GM19452 (cell line): ENCODE measurements at regions not wholly inside any gene's neighbourhood (a gene's known extent, or its start where the extent isn't known, plus 50 kb on each side); places are given as distances from the start of the nearest gene placed in this dataset.

ENCODE experiments used
- ATAC-seq: cut with Tn5 transposase; IDR thresholded peaks from one replicate; pipeline ENCODE4 v1.9.1; 2021; ENCODE audit not compliant: unreplicated experiment

GRCh38 chr3:106582151-106582550 is 713.3 kb upstream of the CBLB start:
- no peak for ATAC-seq

- no peak for ATAC-seq
These were observed 718.7 kb upstream of the CBLB start for GRCh38 chr3:106587551-106587950.

GRCh38 chr3:106588739-106589138 is 719.9 kb upstream of the CBLB start:
- no peak for ATAC-seq

DNA sequence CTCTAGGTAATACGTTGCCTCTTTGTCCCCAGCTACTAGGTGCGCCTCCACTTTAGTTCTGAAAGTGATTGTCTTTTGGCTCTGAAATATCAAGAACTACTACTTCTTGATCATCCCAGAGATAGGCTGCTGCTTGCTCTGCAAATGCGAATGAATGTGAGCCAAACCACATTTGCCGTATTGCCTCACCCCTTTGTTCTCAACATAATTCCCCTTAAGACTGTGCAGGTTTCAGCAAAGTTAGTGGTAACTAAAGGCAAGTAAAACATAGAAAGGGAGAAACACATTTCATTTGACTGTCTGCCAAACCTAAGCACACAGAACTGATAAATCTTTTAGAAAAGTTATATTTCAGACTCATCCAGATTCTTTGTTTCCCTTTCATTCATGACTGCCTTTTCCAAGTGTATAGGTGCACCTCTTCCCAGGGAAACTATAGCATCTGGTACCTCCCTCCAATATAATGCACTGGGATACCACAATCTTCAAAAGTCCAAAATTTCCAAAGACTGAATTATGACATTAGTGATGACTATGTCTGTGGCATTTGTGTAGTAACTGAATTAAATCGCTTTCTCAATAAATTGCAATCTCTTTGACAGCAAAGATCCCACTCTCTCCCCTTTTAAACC is 720.6 kb upstream of the CBLB start:
- ATAC-seq, result no peak

GRCh38 chr3:106590216-106590615 is 721.4 kb upstream of the CBLB start:
- no peak for ATAC-seq

- no peak for ATAC-seq
These were observed 724.6 kb upstream of the CBLB start for GRCh38 chr3:106593381-106593780.

- peak; percentile 85 for ATAC-seq
These were observed 741.0 kb upstream of the CBLB start for GRCh38 chr3:106609666-106610301.

- no peak for ATAC-seq
These were observed 741.6 kb upstream of the CBLB start for GRCh38 chr3:106610362-106610959.

GRCh38 chr3:106611116-106611515 is 742.3 kb upstream of the CBLB start:
- no peak for ATAC-seq

GRCh38 chr3:106611841-106612240 is 743.0 kb upstream of the CBLB start:
- no peak for ATAC-seq

DNA sequence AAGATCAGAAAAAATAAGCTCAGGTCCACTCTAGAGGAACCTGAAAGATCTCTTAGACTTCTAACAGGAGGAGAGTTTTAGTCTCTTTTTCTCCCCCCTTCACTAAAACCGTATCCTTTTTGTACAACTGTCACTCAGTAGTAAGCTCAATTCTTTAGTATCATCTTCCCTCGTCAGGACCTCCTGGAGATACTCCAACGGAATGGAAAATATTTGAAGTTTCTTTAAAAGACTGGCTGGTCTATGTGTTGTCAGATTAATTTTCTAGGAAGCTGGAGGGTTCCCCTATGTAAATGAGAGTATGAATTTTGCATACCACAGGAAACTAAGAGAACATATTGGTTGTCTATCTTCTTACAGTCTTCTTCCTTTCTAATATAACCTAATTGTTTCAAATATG is 747.7 kb upstream of the CBLB start:
- no peak for ATAC-seq

- no peak for ATAC-seq
These were observed 748.5 kb upstream of the CBLB start for GRCh38 chr3:106617276-106617675.

GRCh38 chr3:106620646-106621045 is 751.8 kb upstream of the CBLB start:
- no peak for ATAC-seq

- no peak for ATAC-seq
These were observed 753.1 kb upstream of the CCDC54 start for GRCh38 chr3:106624154-106624553.

DNA sequence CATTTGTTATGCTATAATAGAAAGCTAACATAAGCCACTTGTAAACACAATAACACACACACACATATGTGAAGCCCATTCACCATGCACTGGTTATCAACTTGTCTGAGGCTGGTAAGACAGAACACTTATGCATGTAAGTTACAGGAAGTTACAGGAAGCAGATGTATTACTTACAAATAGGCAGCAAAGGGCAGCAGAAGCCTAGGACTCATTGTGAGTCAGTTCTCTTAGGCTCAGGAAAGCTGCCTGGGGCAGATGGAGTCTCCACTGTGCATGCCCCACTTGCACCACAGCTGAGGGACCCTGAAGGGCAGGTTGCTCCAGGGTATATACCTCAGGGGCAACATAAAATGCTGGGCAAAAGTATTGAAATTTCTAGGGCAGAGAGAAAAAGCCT is 748.8 kb upstream of the CCDC54 start:
- ATAC-seq, result no peak

DNA sequence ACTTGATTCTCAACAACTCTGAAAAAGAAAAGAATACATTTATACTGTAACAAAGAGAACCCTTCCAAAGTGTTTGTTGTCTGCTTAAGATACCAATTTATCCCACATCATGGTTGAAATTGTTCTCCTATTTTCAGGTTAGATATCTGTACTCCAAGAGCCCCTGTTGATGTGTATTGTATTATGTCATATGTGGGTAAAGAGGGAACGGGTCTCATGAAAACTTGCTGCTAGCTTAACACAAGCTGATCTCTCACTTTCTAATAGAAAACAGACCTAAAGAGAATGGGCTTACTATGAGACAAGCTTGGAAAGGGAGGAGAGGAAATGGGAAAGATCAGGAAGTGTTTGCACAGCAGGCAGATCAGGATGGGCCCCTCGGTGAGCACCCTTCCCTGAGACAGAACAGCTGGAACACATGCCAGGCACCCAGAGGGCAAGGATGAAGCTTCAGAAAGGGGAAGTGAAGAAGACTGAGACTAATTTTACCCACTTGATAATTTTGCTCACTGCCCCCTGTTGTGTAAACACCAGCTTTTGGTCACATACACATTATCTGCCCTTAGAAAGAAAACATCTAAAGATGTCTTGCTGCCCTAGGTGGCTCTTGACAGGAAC is 747.9 kb upstream of the CCDC54 start:
- ATAC-seq, result peak; percentile 79

DNA sequence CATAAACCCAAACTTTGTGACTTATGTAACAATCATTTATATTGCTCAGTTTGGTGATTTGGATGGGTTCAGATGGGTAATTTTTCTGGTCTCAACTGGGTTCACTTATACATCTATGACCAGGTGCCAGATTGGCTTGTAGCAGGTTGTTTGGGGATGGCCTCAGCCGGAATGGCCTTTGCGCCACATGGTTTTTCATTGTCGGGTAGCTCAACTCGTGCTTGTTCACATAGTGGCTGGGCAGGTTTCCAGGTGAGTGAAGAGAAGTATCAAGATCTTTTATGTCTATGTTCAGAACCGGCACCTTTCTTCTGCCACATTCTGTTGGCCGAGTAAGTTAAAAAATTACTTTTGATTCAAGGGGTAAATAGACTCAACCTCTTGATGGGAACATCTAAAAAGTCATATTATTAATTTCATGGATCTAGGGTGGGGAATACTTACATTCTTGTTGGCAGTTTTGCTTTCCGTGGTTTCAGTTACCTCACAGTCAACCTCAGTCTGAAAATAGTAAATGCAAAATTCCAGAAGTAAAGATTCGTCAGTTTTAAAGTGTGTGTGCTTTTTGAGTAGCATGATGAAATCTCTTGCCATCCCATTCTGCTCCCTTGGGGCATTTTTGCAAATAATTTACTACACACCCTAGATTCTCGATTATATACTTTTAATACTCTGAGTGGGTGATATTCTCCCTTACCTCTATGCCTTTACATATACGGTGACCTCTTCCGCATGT is 745.7 kb upstream of the CCDC54 start:
- no peak for ATAC-seq

DNA sequence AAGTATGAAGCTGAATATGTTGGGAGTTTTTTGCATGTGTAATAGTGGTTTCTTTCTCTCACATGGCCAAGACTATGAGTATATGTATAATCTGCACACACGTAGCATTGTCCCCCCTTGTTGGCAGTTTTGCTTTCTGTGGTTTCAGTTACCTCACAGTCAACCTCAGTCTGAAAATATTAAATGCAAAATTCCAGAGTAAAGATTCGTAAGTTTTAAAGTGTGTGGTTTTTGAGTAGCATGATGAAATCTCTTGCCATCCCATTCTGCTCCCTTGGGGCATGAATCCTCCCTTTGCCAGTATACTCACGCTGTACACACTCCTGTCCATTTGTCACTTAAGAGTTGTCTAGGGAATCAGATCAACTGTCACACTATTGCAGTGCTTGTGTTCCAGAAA is 742.0 kb upstream of the CCDC54 start:
- ATAC-seq, result no peak

DNA sequence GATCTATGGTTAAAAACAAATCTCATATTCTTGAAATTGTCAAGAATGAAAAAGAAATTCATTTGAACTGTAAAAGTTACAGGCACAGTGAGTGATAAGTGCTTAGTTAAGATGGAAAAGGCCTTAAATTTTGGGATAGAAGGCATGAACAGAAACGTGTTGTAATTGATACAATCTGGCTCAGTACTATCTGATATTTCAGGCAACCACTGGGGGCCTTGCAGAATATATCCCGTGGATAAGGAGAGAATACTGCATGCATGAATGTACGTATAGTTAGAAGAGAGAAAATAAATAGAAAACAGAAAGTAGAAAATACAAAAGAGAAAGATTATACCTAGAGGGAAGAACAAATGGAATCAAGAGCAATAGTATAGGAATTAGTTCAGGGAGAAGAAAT is 741.4 kb upstream of the CCDC54 start:
- ATAC-seq, result no peak

GRCh38 chr3:106640353-106640752 is 736.9 kb upstream of the CCDC54 start:
- no peak for ATAC-seq

- ATAC-seq, result no peak
These were observed 735.1 kb upstream of the CCDC54 start for GRCh38 chr3:106642161-106642560.
